H1 (cell line): ENCODE measurements at regions not wholly inside any gene's neighbourhood (a gene's known extent, or its start where the extent isn't known, plus 50 kb on each side); places are given as distances from the start of the nearest gene placed in this dataset.

Experiments
- CTCF ChIA-PET: fragments of 300-600 bp; sonication (Branson Sonifier 250); formaldehyde crosslinking; loops from one replicate; lab custom pipeline; 2021; ENCODE audit not compliant: partially characterized antibody; lab: Charles Lee
- POLR2A ChIA-PET: fragments of 300-600 bp; sonication (Branson Sonifier 250); formaldehyde crosslinking; loops from one replicate; lab custom pipeline; 2021; ENCODE audit warnings: inconsistent platforms; ENCODE audit not compliant: partially characterized antibody; lab: Charles Lee
- DNase-seq, 2 experiments: peaks; one replicate each; pipeline versions ENCODE4 v3.0.0 to v3.0.0-alpha.2; 2010 to 2022; ENCODE audit warnings: low spot score in 2 of 2, low read depth in 1 of 2, mixed read lengths in 1 of 2
- FAIRE-seq: peaks from 2 replicates; lab custom pipeline; 2011; peaks lifted over from hg19 to GRCh38; lab: Jason Lieb, UNC
- H2AFZ ChIP-seq: 2 replicates; pipeline ENCODE4 v1.8.1; 2012; ENCODE audit warnings: low read length, inconsistent platforms
- H2AK5ac ChIP-seq: 2 replicates; pipeline ENCODE4 v1.6.1; 2013; ENCODE audit warnings: low read depth, low read length
- H2BK120ac ChIP-seq: replicated peaks from 2 replicates; pipeline ENCODE3; 2013; ENCODE audit warnings: low read depth, low read length, inconsistent platforms
- H2BK12ac ChIP-seq: 2 replicates; pipeline ENCODE4 v1.6.1; 2013; ENCODE audit warnings: low read depth, low read length
- H2BK15ac ChIP-seq: 2 replicates; pipeline ENCODE4 v1.6.1; 2013; ENCODE audit warnings: low read length
- H2BK20ac ChIP-seq: 2 replicates; pipeline ENCODE4 v1.6.1; 2013; ENCODE audit warnings: low read length
- H2BK5ac ChIP-seq: 2 replicates; pipeline ENCODE4 v1.6.1; 2013; ENCODE audit warnings: low read depth, low read length
- H3K14ac ChIP-seq: 2 replicates; pipeline ENCODE4 v1.6.1; 2013; ENCODE audit warnings: inconsistent platforms; ENCODE audit not compliant: insufficient read length
- H3K18ac ChIP-seq: 2 replicates; pipeline ENCODE4 v1.6.1; 2013; ENCODE audit warnings: low read length; ENCODE audit errors: extremely low read depth
- H3K23ac ChIP-seq: 2 replicates; pipeline ENCODE4 v1.6.1; 2013; ENCODE audit warnings: inconsistent platforms; ENCODE audit not compliant: insufficient read length
- H3K23me2 ChIP-seq: 2 replicates; pipeline ENCODE4 v1.6.1; 2013; ENCODE audit warnings: low read depth, low read length
- H3K27ac ChIP-seq: 2 replicates; pipeline ENCODE4 v1.6.1; 2011; ENCODE audit warnings: low read depth, low read length, inconsistent platforms
- H3K27me3 ChIP-seq, 4 experiments: replicated peaks in 1 of 4; 1 replicate in 1 of 4; 2 replicates in 3 of 4; pipeline versions ENCODE4 v1.6.1 to v1.8.1; 2011 to 2013; ENCODE audit warnings: low read length in 3 of 4, mild to moderate bottlenecking in 3 of 4, inconsistent platforms in 2 of 4, mixed read lengths in 2 of 4, moderate library complexity in 1 of 4; ENCODE audit not compliant: control insufficient read depth in 3 of 4, insufficient read depth in 3 of 4; ENCODE audit errors: extremely low read depth in 1 of 4
- H3K36me3 ChIP-seq, 4 experiments: 2 replicates each; pipeline versions ENCODE4 v1.6.1 to v1.8.1; 2011 to 2013; ENCODE audit warnings: mild to moderate bottlenecking in 4 of 4, low read length in 3 of 4, moderate library complexity in 2 of 4, control low read depth in 1 of 4, inconsistent platforms in 1 of 4; ENCODE audit not compliant: insufficient read depth in 4 of 4, control insufficient read depth in 2 of 4
- H3K4ac ChIP-seq: replicated peaks from 2 replicates; pipeline ENCODE3; 2013; ENCODE audit warnings: low read length, low read depth, mixed read lengths, inconsistent platforms; ENCODE audit not compliant: insufficient read length
- H3K4me1 ChIP-seq, 4 experiments: replicated peaks in 1 of 4; 1 replicate in 1 of 4; 2 replicates in 3 of 4; pipeline versions ENCODE4 v1.6.1 to v1.8.1; 2011 to 2013; ENCODE audit warnings: low read length in 3 of 4, inconsistent platforms in 2 of 4, mixed read lengths in 1 of 4; ENCODE audit not compliant: insufficient read depth in 4 of 4, control insufficient read depth in 3 of 4
- H3K4me2 ChIP-seq, 2 experiments: 2 replicates each; pipeline versions ENCODE4 v1.6.1 to v1.8.1; 2011 to 2013; ENCODE audit warnings: low read depth in 2 of 2, low read length in 2 of 2, control low read depth in 1 of 2, inconsistent platforms in 1 of 2, mild to moderate bottlenecking in 1 of 2; ENCODE audit not compliant: insufficient read depth in 1 of 2
- H3K4me3 ChIP-seq, 4 experiments: fragments of 200-600, 300-600 bp in 1 of 4; sonication (generic), shearing (Covaris generic), sonication (Bioruptor Twin) in 1 of 4; 2 replicates each; pipeline versions ENCODE4 v1.5.1 to v1.8.1; 2011 to 2016; ENCODE audit warnings: low read length in 4 of 4, low read depth in 3 of 4, control low read depth in 2 of 4, inconsistent platforms in 2 of 4, mild to moderate bottlenecking in 2 of 4, mixed read lengths in 1 of 4, moderate library complexity in 1 of 4; ENCODE audit not compliant: insufficient read depth in 2 of 4; ENCODE audit errors: extremely low read depth in 1 of 4
- H3K56ac ChIP-seq: replicated peaks from 2 replicates; pipeline ENCODE3; 2013; ENCODE audit warnings: low read depth, mild to moderate bottlenecking, mixed read lengths, low read length, inconsistent platforms; ENCODE audit not compliant: insufficient read length
- H3K79me1 ChIP-seq: 2 replicates; pipeline ENCODE4 v1.6.1; 2013; ENCODE audit warnings: low read depth, low read length, control low read depth
- H3K79me2 ChIP-seq, 2 experiments: 2 replicates each; pipeline versions ENCODE4 v1.6.1 to v1.8.1; 2012 to 2013; ENCODE audit warnings: low read length in 2 of 2, mild to moderate bottlenecking in 2 of 2, inconsistent platforms in 1 of 2; ENCODE audit not compliant: insufficient read depth in 2 of 2, control insufficient read depth in 1 of 2
- H3K9ac ChIP-seq, 4 experiments: replicated peaks in 1 of 4; 1 replicate in 1 of 4; 2 replicates in 3 of 4; pipeline versions ENCODE4 v1.6.1 to v1.8.1; 2011 to 2013; ENCODE audit warnings: low read depth in 3 of 4, low read length in 3 of 4, control low read depth in 2 of 4, mild to moderate bottlenecking in 2 of 4, moderate library complexity in 2 of 4, inconsistent platforms in 1 of 4; ENCODE audit errors: extremely low read depth in 1 of 4
- H3K9me3 ChIP-seq, 2 experiments: 2 replicates each; pipeline versions ENCODE4 v1.6.1 to v1.8.1; 2012 to 2013; ENCODE audit warnings: mild to moderate bottlenecking in 2 of 2, moderate library complexity in 2 of 2, control low read depth in 1 of 2, inconsistent platforms in 1 of 2, low read depth in 1 of 2, low read length in 1 of 2, mixed read lengths in 1 of 2; ENCODE audit not compliant: insufficient read depth in 2 of 2
- H4K20me1 ChIP-seq, 2 experiments: replicated peaks in 1 of 2; 2 replicates each; pipeline versions ENCODE3 to v1.8.1; 2011 to 2013; ENCODE audit warnings: inconsistent platforms in 2 of 2, low read length in 2 of 2, mild to moderate bottlenecking in 1 of 2; ENCODE audit not compliant: insufficient read depth in 2 of 2, control insufficient read depth in 1 of 2
- H4K5ac ChIP-seq: 2 replicates; pipeline ENCODE4 v1.6.1; 2013; ENCODE audit warnings: low read length, low read depth, mixed read lengths, inconsistent platforms; ENCODE audit not compliant: insufficient read length
- H4K8ac ChIP-seq: 2 replicates; pipeline ENCODE4 v1.8.0; 2013; ENCODE audit warnings: mild to moderate bottlenecking, moderate library complexity, low read length, inconsistent platforms; ENCODE audit not compliant: insufficient read depth; ENCODE audit errors: extremely low read depth
- H4K91ac ChIP-seq: replicated peaks from 2 replicates; pipeline ENCODE3; 2013; ENCODE audit warnings: low read length, mixed read lengths, inconsistent platforms; ENCODE audit not compliant: insufficient read length
- ASH2L ChIP-seq: fragments of 200-600, 300-600 bp; sonication (generic); IDR thresholded peaks from one replicate; pipeline ENCODE4 v1.7.1; 2017; ENCODE audit warnings: low read length
- GTF2F1 ChIP-seq: IDR thresholded peaks from 2 replicates; pipeline ENCODE4 v1.6.1; 2012; ENCODE audit warnings: low read depth, low read length, improper control_type of control experiment, borderline replicate concordance
- NRF1 ChIP-seq: IDR thresholded peaks from 2 replicates; pipeline ENCODE4 v1.6.1; 2011; ENCODE audit warnings: mild to moderate bottlenecking, low read depth, low read length, improper control_type of control experiment
- POLR2AphosphoS5 ChIP-seq: IDR thresholded peaks from 2 replicates; pipeline ENCODE4 v1.6.1; 2011; ENCODE audit warnings: low read depth, low read length
- WGBS, 2 experiments: shearing (Covaris generic) in 1 of 2; methylation state at CpG; one replicate each; pipeline versions ENCODE4 v1.1.6 to v1.1.7; 2013 to 2015; ENCODE audit warnings: low lambda C conversion rate in 2 of 2, mixed read lengths in 2 of 2, inconsistent platforms in 1 of 2, low coverage in 1 of 2, missing lambda C conversion rate in 1 of 2; ENCODE audit not compliant: insufficient replicate concordance in 2 of 2, insufficient coverage in 1 of 2, insufficient read length in 1 of 2; ENCODE audit errors: extremely low coverage in 1 of 2, missing lambda C conversion rate in 1 of 2; 5-methylcytosine and 5-hydroxymethylcytosine counted together

DNA sequence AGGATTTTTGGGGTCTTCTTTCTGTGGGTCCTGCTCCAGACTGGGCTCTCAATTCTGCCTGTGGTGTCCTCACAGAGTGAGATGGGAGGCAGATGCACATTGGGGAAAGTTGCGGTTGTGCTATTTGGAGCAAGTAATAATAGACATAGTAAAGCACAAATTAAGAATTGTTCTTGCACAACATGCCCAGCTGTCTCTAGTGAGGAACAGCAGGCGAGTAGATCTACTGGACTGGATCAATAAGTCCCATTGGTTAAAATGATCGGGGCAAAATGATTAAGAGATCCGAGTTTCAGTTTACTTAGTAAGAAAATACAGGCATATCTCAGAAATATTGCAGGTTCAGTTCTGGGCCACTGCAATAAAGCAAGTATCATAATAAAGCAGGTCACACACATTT, 448.3 kb upstream of the PROX1 start:
- Histone ChIP-seq H2AK5ac (no peak overlapping the region), H2BK5ac (no peak overlapping the region), H3K9ac (no peak overlapping the region), H3K14ac (no peak overlapping the region), H3K23me2 (no peaks in the 10 kb centered on the region), H3K79me2 (no peaks in the 10 kb centered on the region), H3K4me2 (no peak overlapping the region), H3K4ac (no peak overlapping the region), H4K20me1 (no peaks in the 10 kb centered on the region), H3K4me3 (no peak overlapping the region), H3K27ac (no peak overlapping the region), H3K56ac (no peak overlapping the region), H3K18ac (no peak overlapping the region), H3K9me3 (no peaks in the 10 kb centered on the region), H4K91ac (no peak overlapping the region), H2BK120ac (no peak overlapping the region), H2AFZ (no peak overlapping the region), H2BK12ac (no peak overlapping the region), H3K27me3 (no peaks in the 10 kb centered on the region), H3K36me3 (no peaks in the 10 kb centered on the region), H3K79me1 (no peaks in the 10 kb centered on the region), H3K4me1 (no peaks in the 10 kb centered on the region), H3K23ac (no peak overlapping the region), H4K8ac (no peak overlapping the region), H2BK15ac (no peak overlapping the region)
- ChIA-PET CTCF (no interaction called here), POLR2A (no interaction called here)
- FAIRE-seq, result no peak
- 85% methylated on average over 4 of the region's 4 CpGs; no CpG with 5 or more reads in 1 of the 2 experiments for whole genome bisulfite sequencing, 2 experiments
- no peak for DNase-seq
- no peak for TF ChIP-seq GTF2F1
- no peak for TF ChIP-seq NRF1
- no peak for TF ChIP-seq ASH2L
- TF ChIP-seq POLR2AphosphoS5, result no peak
- TF ChIP-seq, all 59 proteins: peak for 0
- Histone ChIP-seq H2BK20ac (no peak overlapping the region), H4K5ac (no peak overlapping the region)
